Gastrocnemius medialis (tissue), 4 donors: ENCODE measurements at regions not wholly inside any gene's neighbourhood (a gene's known extent, or its start where the extent isn't known, plus 50 kb on each side); places are given as distances from the start of the nearest gene placed in this dataset.
A peak's percentile ranks its signal among the peaks of the same experiment; 100 is the strongest.
"Not testable (repeated sequence)": the region's sequence is repeated elsewhere in the genome, so short reads cannot be mapped to it uniquely, and the experiment has no call there.

Source experiments
- CTCF ChIP-seq, 5 experiments: fragments of 450-650 bp in 3 of 5; fragments of 200-600 bp in 2 of 5; sonication (generic) in 2 of 5; IDR thresholded peaks in 4 of 5; conservative IDR thresholded peaks in 1 of 5; 1 replicate in 4 of 5; 2 replicates in 1 of 5; pipeline ENCODE4 v1.5.1; 2016 to 2019; ENCODE audit warnings: antibody characterized with exemption in 5 of 5, mild to moderate bottlenecking in 3 of 5, moderate library complexity in 3 of 5
- POLR2A ChIP-seq, 2 donors: fragments of 450-650 bp; IDR thresholded peaks; one replicate each; pipeline ENCODE4 v1.6.1; 2017; ENCODE audit warnings: antibody characterized with exemption in 2 of 2, mild to moderate bottlenecking in 2 of 2, moderate library complexity in 2 of 2

- TF ChIP-seq CTCF (IDR thresholded peaks at IDR 0.05 in 4 of 5, conservative IDR thresholded peaks at IDR 0.05 in 1 of 5), result peak in 4 of 5 experiments; percentile 16 to 43 (median 28)
- not testable (repeated sequence) for TF ChIP-seq POLR2A (IDR thresholded peaks at IDR 0.05)
Measured at GRCh38 chr10:87301466-87302115, 56.0 kb upstream of the NUTM2D start.
